ENCODE measurements at regions not wholly inside any gene's neighbourhood (a gene's known extent, or its start where the extent isn't known, plus 50 kb on each side); places are given as distances from the start of the nearest gene placed in this dataset.

DNA sequence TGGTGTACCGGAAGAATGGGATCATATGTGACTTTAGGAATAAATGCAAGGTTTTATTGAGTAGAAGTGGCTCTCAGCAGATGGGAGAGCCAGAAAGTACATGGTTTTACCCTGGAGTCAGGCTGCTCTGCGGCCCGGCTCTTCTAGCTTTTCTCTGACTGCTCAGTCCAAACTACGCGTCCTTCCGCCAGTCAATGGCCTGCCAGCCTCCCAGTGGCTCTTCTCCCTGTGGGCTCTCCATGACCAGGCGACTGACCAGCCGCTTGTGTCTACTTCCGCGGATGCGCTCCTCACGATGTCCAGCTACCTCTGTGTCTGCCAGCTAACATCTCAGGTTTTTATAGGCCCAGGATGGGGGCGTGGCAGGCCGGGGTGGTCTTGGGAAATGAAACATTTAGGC lies 220.4 kb downstream of the VAPA start:
- TF ChIP-seq, protein P1, sequence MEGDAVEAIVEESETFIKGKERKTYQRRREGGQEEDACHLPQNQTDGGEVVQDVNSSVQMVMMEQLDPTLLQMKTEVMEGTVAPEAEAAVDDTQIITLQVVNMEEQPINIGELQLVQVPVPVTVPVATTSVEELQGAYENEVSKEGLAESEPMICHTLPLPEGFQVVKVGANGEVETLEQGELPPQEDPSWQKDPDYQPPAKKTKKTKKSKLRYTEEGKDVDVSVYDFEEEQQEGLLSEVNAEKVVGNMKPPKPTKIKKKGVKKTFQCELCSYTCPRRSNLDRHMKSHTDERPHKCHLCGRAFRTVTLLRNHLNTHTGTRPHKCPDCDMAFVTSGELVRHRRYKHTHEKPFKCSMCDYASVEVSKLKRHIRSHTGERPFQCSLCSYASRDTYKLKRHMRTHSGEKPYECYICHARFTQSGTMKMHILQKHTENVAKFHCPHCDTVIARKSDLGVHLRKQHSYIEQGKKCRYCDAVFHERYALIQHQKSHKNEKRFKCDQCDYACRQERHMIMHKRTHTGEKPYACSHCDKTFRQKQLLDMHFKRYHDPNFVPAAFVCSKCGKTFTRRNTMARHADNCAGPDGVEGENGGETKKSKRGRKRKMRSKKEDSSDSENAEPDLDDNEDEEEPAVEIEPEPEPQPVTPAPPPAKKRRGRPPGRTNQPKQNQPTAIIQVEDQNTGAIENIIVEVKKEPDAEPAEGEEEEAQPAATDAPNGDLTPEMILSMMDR (IDR thresholded peaks at IDR 0.05) = no peak
- TF ChIP-seq POLR2A (IDR thresholded peaks at IDR 0.05) = no peak
